HCT116 (cell line): ENCODE measurements at regions not wholly inside any gene's neighbourhood (a gene's known extent, or its start where the extent isn't known, plus 50 kb on each side); places are given as distances from the start of the nearest gene placed in this dataset.

Experiments
- ATAC-seq: fragments of 200-7000 bp; cut with Tn5 transposase; 2 replicates; pipeline ENCODE4 v1.9.1; 2020; ENCODE audit warnings: mild to moderate bottlenecking, moderate library complexity
- BruUV-seq: library from RNA; stranded (reverse); fragments of 400-500 nt; replicated peaks from 2 replicates; lab custom pipeline; 2021; lab: Mats Ljungman, UMichigan
- CTCF ChIA-PET: fragments of 300-600 bp; sonication (Branson Sonifier 250); formaldehyde crosslinking; loops from one replicate; lab custom pipeline; 2021; ENCODE audit warnings: antibody characterized with exemption; lab: Charles Lee
- POLR2A ChIA-PET: fragments of 300-600, 350-600 bp; sonication (Branson Sonifier 250); formaldehyde crosslinking; loops from one replicate; lab custom pipeline; 2021; ENCODE audit warnings: antibody characterized with exemption; lab: Charles Lee
- RAD21 ChIA-PET, 2 experiments: fragments of 300-600 bp; sonication (Branson Sonifier 250); formaldehyde crosslinking; loops; one replicate each; lab custom pipeline; 2023; ENCODE audit warnings: low total read pairs in 2 of 2; ENCODE audit not compliant: uncharacterized antibody in 2 of 2, unreplicated experiment in 2 of 2, low non-redundant PET in 1 of 2; lab: Charles Lee
- DNase-seq: peaks from one replicate; pipeline ENCODE4 v3.0.0-alpha.2; 2010; ENCODE audit warnings: low read depth, low spot score
- H2AFZ ChIP-seq: fragments of 200-600 bp; shearing (Covaris generic), sonication (generic); 2 replicates; pipeline ENCODE4 v1.6.1; 2017; ENCODE audit warnings: low read depth, mixed run types, mixed read lengths, antibody characterized with exemption, low read length; ENCODE audit not compliant: poor library complexity, severe bottlenecking
- H3K27ac ChIP-seq: 2 replicates; pipeline ENCODE4 v1.5.1; 2012; ENCODE audit warnings: low read depth, low read length
- H3K27me3 ChIP-seq: fragments of 200-600 bp; sonication (generic); 2 replicates; pipeline ENCODE4 v1.6.1; 2016; ENCODE audit warnings: mixed run types, low read length, mixed read lengths; ENCODE audit not compliant: insufficient read depth
- H3K36me3 ChIP-seq, 2 experiments: fragments of 200-500 bp in 1 of 2; fragments of 200-600 bp in 1 of 2; sonication (Bioruptor generic) in 1 of 2; sonication (generic) in 1 of 2; 2 replicates each; pipeline versions ENCODE4 v1.5.1 to v1.6.1; 2014 to 2016; ENCODE audit warnings: low read length in 2 of 2, inconsistent platforms in 1 of 2, mixed read lengths in 1 of 2, mixed run types in 1 of 2; ENCODE audit not compliant: insufficient read depth in 2 of 2, control insufficient read depth in 1 of 2
- H3K4me1 ChIP-seq, 2 experiments: fragments of 200-600 bp in 1 of 2; sonication (generic) in 1 of 2; 2 replicates each; pipeline versions ENCODE4 v1.5.1 to v1.6.1; 2012 to 2017; ENCODE audit warnings: low read length in 2 of 2, inconsistent platforms in 1 of 2, mild to moderate bottlenecking in 1 of 2, mixed read lengths in 1 of 2, mixed run types in 1 of 2, moderate library complexity in 1 of 2; ENCODE audit not compliant: insufficient read depth in 2 of 2, control insufficient read depth in 1 of 2
- H3K4me2 ChIP-seq: fragments of 200-600 bp; sonication (generic); 2 replicates; pipeline ENCODE4 v1.6.1; 2017; ENCODE audit warnings: mixed run types, low read length, mixed read lengths
- H3K4me3 ChIP-seq, 2 experiments: fragments of 200-600 bp in 1 of 2; sonication (generic) in 1 of 2; replicated peaks in 1 of 2; 2 replicates each; pipeline ENCODE4 v1.5.1; 2011 to 2016; ENCODE audit warnings: low read length in 2 of 2, control low read depth in 1 of 2, low read depth in 1 of 2, mild to moderate bottlenecking in 1 of 2, mixed read lengths in 1 of 2, mixed run types in 1 of 2
- H3K79me2 ChIP-seq: fragments of 200-600 bp; sonication (generic); 2 replicates; pipeline ENCODE4 v1.6.1; 2017; ENCODE audit warnings: mild to moderate bottlenecking, mixed run types, low read length, moderate library complexity, mixed read lengths; ENCODE audit not compliant: insufficient read depth
- H3K9ac ChIP-seq: fragments of 200-600 bp; sonication (generic); 2 replicates; pipeline ENCODE4 v1.6.1; 2016; ENCODE audit warnings: low read length, mixed read lengths
- H3K9me2 ChIP-seq: fragments of 200-600 bp; sonication (generic), shearing (Covaris generic); 2 replicates; pipeline ENCODE4 v1.6.1; 2017; ENCODE audit warnings: mixed run types, mild to moderate bottlenecking, moderate library complexity; ENCODE audit not compliant: insufficient read depth
- H3K9me3 ChIP-seq, 2 experiments: fragments of 200-500 bp in 1 of 2; fragments of 200-600 bp in 1 of 2; sonication (Bioruptor generic) in 1 of 2; sonication (generic) in 1 of 2; 2 replicates each; pipeline ENCODE4 v1.6.1; 2014 to 2017; ENCODE audit warnings: low read length in 2 of 2, mixed read lengths in 2 of 2, inconsistent platforms in 1 of 2, low read depth in 1 of 2, mild to moderate bottlenecking in 1 of 2, mixed run types in 1 of 2, moderate library complexity in 1 of 2; ENCODE audit not compliant: control insufficient read depth in 1 of 2, insufficient read depth in 1 of 2
- H4K20me1 ChIP-seq: fragments of 200-600 bp; sonication (generic), shearing (Covaris generic); 2 replicates; pipeline ENCODE4 v1.6.1; 2017; ENCODE audit warnings: mixed run types, mild to moderate bottlenecking, moderate library complexity; ENCODE audit not compliant: insufficient read depth
- CBX3 ChIP-seq: IDR thresholded peaks from 2 replicates; pipeline ENCODE4 v1.6.1; 2012; ENCODE audit warnings: low read depth
- EGR1 ChIP-seq: IDR thresholded peaks from 2 replicates; pipeline ENCODE4 v1.6.1; 2012; ENCODE audit warnings: low read depth
- ELF1 ChIP-seq: IDR thresholded peaks from 2 replicates; pipeline ENCODE4 v1.6.1; 2012; ENCODE audit warnings: low read depth, borderline replicate concordance
- EZH2 ChIP-seq: fragments of 200-600 bp; sonication (generic); IDR thresholded peaks from 2 replicates; pipeline ENCODE4 v1.6.1; 2017; ENCODE audit warnings: antibody characterized with exemption, mixed run types
- EZH2phosphoT487 ChIP-seq: fragments of 200-600 bp; IDR thresholded peaks from 2 replicates; pipeline ENCODE4 v1.6.1; 2018; ENCODE audit warnings: antibody characterized with exemption, borderline replicate concordance
- FOSL1 ChIP-seq: IDR thresholded peaks from 2 replicates; pipeline ENCODE4 v1.6.1; 2012; ENCODE audit warnings: low read depth
- MAX ChIP-seq: IDR thresholded peaks from 2 replicates; pipeline ENCODE4 v1.6.1; 2012
- POLR2A ChIP-seq: IDR thresholded peaks from 2 replicates; pipeline ENCODE4 v1.7.0; 2011; ENCODE audit warnings: borderline replicate concordance; ENCODE audit not compliant: insufficient read depth, insufficient read length; ENCODE audit errors: extremely low read depth
- POLR2AphosphoS5 ChIP-seq: IDR thresholded peaks from 2 replicates; pipeline ENCODE4 v1.6.1; 2011; ENCODE audit warnings: mild to moderate bottlenecking, low read depth, low read length, moderate library complexity
- RAD21 ChIP-seq: IDR thresholded peaks from 2 replicates; pipeline ENCODE4 v1.6.1; 2012; ENCODE audit warnings: low read depth, mild to moderate bottlenecking
- REST ChIP-seq: IDR thresholded peaks from 2 replicates; pipeline ENCODE4 v1.6.1; 2012; ENCODE audit warnings: low read depth
- ZBTB33 ChIP-seq: IDR thresholded peaks from 2 replicates; pipeline ENCODE4 v1.6.1; 2011; ENCODE audit warnings: mild to moderate bottlenecking, low read length, moderate library complexity; ENCODE audit not compliant: insufficient replicate concordance; ENCODE audit errors: extremely low read depth
- ZFX ChIP-seq: fragments of 450-650 bp; IDR thresholded peaks from 2 replicates; pipeline ENCODE4 v1.6.1; 2017
- ZNF274 ChIP-seq: fragments of 200-500 bp; sonication (Bioruptor generic); IDR thresholded peaks from 2 replicates; pipeline ENCODE4 v1.6.1; 2014; ENCODE audit warnings: mild to moderate bottlenecking, low read depth, low read length, inconsistent platforms
- intact Hi-C: fragments of 100-400 bp; cut with micrococcal nuclease; formaldehyde crosslinking; loops from 2 replicates; pipeline ENCODE4 v1.10.0; 2022
- TF ChIP-seq, protein P1 (sequence below): IDR thresholded peaks from 2 replicates; pipeline ENCODE4 v1.6.1; 2012

GRCh38 chr7:69060516-69060915 is 537.8 kb upstream of the AUTS2 start:
- Histone ChIP-seq H3K9ac (no peak overlapping the region), H4K20me1 (no peaks in the 10 kb centered on the region), H3K36me3 (no peaks in the 10 kb centered on the region), H3K4me1 (no peaks in the 10 kb centered on the region), H2AFZ (no peak overlapping the region), H3K4me3 (no peak overlapping the region), H3K4me2 (no peak overlapping the region), H3K79me2 (no peaks in the 10 kb centered on the region), H3K9me2 (no peaks in the 10 kb centered on the region), H3K9me3 (peaks cover 0 to 5% of the 10 kb centered on the region in 2 experiments; a peak in 2 of 4 replicates), H3K27ac (no peak overlapping the region), H3K27me3 (no peaks in the 10 kb centered on the region)
- ATAC-seq (no peak), DNase-seq (no peak)
- CTCF ChIA-PET: no interaction called here
- intact Hi-C loops: no loop called here
- BruUV-seq: no TSS peak
- RAD21 ChIA-PET: no interaction called here
- no peak for TF ChIP-seq ZNF274
- POLR2A ChIA-PET: no interaction called here

DNA sequence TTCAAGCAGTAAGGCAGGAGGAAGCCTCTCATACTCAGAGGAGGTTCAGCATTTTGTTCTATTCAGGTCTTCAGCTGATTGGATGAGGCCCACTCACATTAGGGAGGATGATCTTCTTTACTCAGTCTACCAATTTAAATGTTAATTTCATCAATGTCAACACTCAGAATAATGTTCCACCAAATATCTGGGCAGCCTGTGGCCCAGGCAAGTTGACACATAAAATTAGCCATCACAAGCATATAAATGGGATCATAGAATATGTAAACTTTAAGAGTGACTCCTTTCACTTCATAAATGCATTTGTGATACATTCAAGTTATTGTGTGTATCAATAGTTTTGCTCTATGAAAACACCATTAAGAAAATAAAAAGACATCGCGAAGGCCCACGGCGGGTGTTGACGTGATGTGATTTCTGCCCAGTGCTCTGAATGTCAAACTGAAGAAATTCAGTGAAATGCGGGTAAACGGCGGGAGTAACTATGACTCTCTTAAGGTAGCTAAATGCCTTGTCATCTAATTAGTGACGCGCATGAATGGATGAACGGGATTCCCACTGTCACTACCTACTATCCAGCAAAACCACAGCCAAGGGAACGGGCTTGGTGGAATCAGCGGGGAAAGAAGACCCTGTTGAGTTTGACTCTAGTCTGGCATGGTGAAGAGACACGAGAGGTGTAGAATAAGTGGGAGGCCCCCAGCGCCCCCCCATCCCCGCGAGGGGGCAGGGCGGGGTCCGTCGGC is 536.1 kb upstream of the AUTS2 start:
- intact Hi-C loops: no loop called here

More for the DNA sequence above, 536.1 kb upstream of the AUTS2 start:
- DNase-seq (no peak), ATAC-seq (no peak)
- peaks cover 3 to 8% of the 10 kb centered on the region in 2 experiments; a peak in 2 of 4 replicates for H3K9me3 ChIP-seq
- H3K36me3 ChIP-seq: no peaks in the 10 kb centered on the region
- no peaks in the 10 kb centered on the region for H3K79me2 ChIP-seq
- no peak overlapping the region for H3K4me2 ChIP-seq
- BruUV-seq: no TSS peak
- TF ChIP-seq ELF1: no peak
- TF ChIP-seq POLR2A: no peak
- no peak for TF ChIP-seq CBX3
- no peak for TF ChIP-seq RAD21
- no peak for TF ChIP-seq EZH2phosphoT487
- TF ChIP-seq ZBTB33: no peak
- TF ChIP-seq MAX: no peak
- no peak for TF ChIP-seq ZFX
- no peak for TF ChIP-seq FOSL1
- TF ChIP-seq, protein P1, sequence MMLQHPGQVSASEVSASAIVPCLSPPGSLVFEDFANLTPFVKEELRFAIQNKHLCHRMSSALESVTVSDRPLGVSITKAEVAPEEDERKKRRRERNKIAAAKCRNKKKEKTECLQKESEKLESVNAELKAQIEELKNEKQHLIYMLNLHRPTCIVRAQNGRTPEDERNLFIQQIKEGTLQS: no peak
- TF ChIP-seq EZH2: no peak
- TF ChIP-seq EGR1: no peak
- TF ChIP-seq REST: no peak
- no peak for TF ChIP-seq POLR2AphosphoS5
- H3K27ac ChIP-seq: no peak overlapping the region
- ChIA-PET POLR2A (no interaction called here), CTCF (no interaction called here), RAD21 (no interaction called here)
- H3K27me3 ChIP-seq: no peaks in the 10 kb centered on the region
- no peaks in the 10 kb centered on the region for H3K4me1 ChIP-seq
- H4K20me1 ChIP-seq: no peaks in the 10 kb centered on the region
- H2AFZ ChIP-seq: no peak overlapping the region
- no peaks in the 10 kb centered on the region for H3K9me2 ChIP-seq
- H3K4me3 ChIP-seq: no peak overlapping the region
- H3K9ac ChIP-seq: no peak overlapping the region
